OCI-LY3 (cell line): ENCODE measurements at regions not wholly inside any gene's neighbourhood (a gene's known extent, or its start where the extent isn't known, plus 50 kb on each side); places are given as distances from the start of the nearest gene placed in this dataset.

Experiments used
- H2AFZ ChIP-seq: fragments of 200-600, 300-600 bp; shearing (Covaris generic); 2 replicates; pipeline ENCODE4 v1.6.0; 2014; ENCODE audit warnings: antibody characterized with exemption, low read depth, low read length
- H3K27ac ChIP-seq: fragments of 200-600, 300-600 bp; sonication (generic); 2 replicates; pipeline ENCODE4 v1.5.1; 2014; ENCODE audit warnings: mild to moderate bottlenecking, low read length, moderate library complexity, mixed read lengths
- H3K27me3 ChIP-seq: fragments of 200-600, 300-600 bp; sonication (generic); 2 replicates; pipeline ENCODE4 v1.6.1; 2014; ENCODE audit warnings: low read depth, low read length, mixed read lengths
- H3K36me3 ChIP-seq: fragments of 200-600, 300-600 bp; sonication (generic); replicated peaks from 2 replicates; pipeline ENCODE3; 2014; ENCODE audit warnings: low read depth, low read length, mixed read lengths
- H3K4me1 ChIP-seq: fragments of 300-600, 200-600 bp; sonication (generic); 2 replicates; pipeline ENCODE4 v1.6.1; 2014; ENCODE audit warnings: low read length, mixed read lengths
- H3K4me2 ChIP-seq: fragments of 200-600, 300-600 bp; sonication (generic); 2 replicates; pipeline ENCODE4 v1.6.1; 2014; ENCODE audit warnings: low read length, mixed read lengths
- H3K4me3 ChIP-seq: fragments of 300-600, 200-600 bp; sonication (generic); 2 replicates; pipeline ENCODE4 v1.5.1; 2014; ENCODE audit warnings: antibody characterized with exemption, mild to moderate bottlenecking, low read length, moderate library complexity
- H3K79me2 ChIP-seq: fragments of 300-600, 200-600 bp; shearing (Covaris generic); 2 replicates; pipeline ENCODE4 v1.6.1; 2014; ENCODE audit warnings: mild to moderate bottlenecking, low read length, mixed read lengths
- H3K9ac ChIP-seq: fragments of 300-600, 200-600 bp; shearing (Covaris generic); 2 replicates; pipeline ENCODE4 v1.6.0; 2014; ENCODE audit warnings: mild to moderate bottlenecking, low read length, moderate library complexity
- H3K9me3 ChIP-seq: fragments of 200-600, 300-600 bp; shearing (Covaris generic); 2 replicates; pipeline ENCODE4 v1.6.1; 2014; ENCODE audit warnings: low read length, mixed read lengths; ENCODE audit not compliant: insufficient read depth
- H4K20me1 ChIP-seq: fragments of 200-600, 300-600 bp; sonication (generic); 2 replicates; pipeline ENCODE4 v1.6.1; 2016; ENCODE audit warnings: low read length, mixed read lengths; ENCODE audit not compliant: insufficient read depth
- EZH2phosphoT487 ChIP-seq: fragments of 200-600 bp; shearing (Covaris generic); IDR thresholded peaks from 2 replicates; pipeline ENCODE4 v1.6.1; 2018; ENCODE audit warnings: antibody characterized with exemption, mixed run types, low read depth
- TF ChIP-seq, protein P1 (sequence below): fragments of 200-600, 300-600 bp; sonication (generic); IDR thresholded peaks from 2 replicates; pipeline ENCODE4 v1.5.1; 2014; ENCODE audit warnings: antibody characterized with exemption, low read length, low read depth

DNA sequence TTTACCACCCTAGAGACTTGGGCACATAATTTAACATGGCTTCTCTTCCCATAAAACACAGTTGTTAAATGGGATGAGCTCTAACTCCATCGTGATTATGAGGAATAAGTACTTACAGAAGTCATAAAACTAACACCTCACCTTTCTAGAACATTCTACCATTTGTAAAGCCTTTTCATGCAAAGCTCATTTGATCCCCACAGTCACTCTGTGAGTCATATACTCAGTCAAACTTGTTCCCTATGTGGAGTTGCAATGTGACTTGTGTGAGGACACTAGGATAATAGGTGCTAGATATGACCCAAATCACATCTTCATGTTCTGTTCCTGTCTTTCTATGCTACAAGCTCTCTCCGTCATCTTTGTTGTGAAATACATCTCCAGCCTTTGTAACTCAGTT is 371.7 kb downstream of the WDR11 start:
- H3K4me1 ChIP-seq: no peaks in the 10 kb centered on the region
- no peaks in the 10 kb centered on the region for H4K20me1 ChIP-seq
- no peak overlapping the region for H2AFZ ChIP-seq
- no peaks in the 10 kb centered on the region for H3K9me3 ChIP-seq
- no peak overlapping the region for H3K4me2 ChIP-seq
- H3K4me3 ChIP-seq: no peak overlapping the region
- H3K79me2 ChIP-seq: no peaks in the 10 kb centered on the region
- no peak overlapping the region for H3K9ac ChIP-seq
- peaks cover 27% of the 10 kb centered on the region; the same call in 1 of the 2 replicates for H3K27me3 ChIP-seq
- no peak for TF ChIP-seq EZH2phosphoT487
- TF ChIP-seq, protein P1, sequence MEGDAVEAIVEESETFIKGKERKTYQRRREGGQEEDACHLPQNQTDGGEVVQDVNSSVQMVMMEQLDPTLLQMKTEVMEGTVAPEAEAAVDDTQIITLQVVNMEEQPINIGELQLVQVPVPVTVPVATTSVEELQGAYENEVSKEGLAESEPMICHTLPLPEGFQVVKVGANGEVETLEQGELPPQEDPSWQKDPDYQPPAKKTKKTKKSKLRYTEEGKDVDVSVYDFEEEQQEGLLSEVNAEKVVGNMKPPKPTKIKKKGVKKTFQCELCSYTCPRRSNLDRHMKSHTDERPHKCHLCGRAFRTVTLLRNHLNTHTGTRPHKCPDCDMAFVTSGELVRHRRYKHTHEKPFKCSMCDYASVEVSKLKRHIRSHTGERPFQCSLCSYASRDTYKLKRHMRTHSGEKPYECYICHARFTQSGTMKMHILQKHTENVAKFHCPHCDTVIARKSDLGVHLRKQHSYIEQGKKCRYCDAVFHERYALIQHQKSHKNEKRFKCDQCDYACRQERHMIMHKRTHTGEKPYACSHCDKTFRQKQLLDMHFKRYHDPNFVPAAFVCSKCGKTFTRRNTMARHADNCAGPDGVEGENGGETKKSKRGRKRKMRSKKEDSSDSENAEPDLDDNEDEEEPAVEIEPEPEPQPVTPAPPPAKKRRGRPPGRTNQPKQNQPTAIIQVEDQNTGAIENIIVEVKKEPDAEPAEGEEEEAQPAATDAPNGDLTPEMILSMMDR: no peak
- no peak overlapping the region for H3K27ac ChIP-seq
- no peaks in the 10 kb centered on the region for H3K36me3 ChIP-seq

DNA sequence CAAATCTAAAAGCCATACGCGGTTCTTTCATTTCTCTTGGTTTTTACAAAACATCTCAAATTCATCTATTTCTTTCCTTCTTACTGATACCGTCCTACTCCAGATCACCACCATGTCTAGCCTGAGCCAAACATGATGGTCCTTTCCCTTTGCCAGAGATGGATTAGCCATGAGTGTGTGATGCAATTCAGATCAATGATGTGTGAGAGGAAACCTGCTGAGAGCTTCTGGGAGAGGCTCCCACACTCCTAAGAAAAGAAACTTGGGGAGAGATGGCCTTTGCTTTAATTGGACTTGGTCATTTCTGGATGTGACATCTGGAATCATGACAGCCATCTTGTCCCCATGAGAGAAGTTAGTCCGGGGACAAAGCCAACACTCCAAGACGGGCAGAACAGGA is 367.2 kb downstream of the FGFR2 start:
- H2AFZ ChIP-seq: no peak overlapping the region

DNA sequence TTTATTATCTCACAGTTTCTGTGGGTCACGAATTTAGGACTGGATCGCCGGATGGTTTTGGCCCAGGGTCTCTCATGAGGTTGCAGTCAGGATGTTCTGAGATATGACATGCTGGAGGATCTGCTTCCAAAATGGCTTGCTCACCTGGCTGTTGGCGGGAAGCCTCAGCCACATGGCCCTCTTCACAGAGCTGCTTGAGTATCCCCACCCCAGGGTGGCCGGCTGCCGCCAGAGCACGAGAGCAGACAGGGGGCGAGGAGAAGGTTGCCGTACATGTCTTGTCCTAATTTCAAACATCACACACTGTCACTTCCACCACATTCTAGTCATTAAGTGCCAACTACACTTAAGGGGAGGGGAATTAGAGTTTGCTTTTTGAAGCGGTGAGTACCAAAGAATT is 365.8 kb downstream of the FGFR2 start:
- Histone ChIP-seq H3K9me3 (no peaks in the 10 kb centered on the region), H4K20me1 (no peaks in the 10 kb centered on the region), H3K36me3 (no peaks in the 10 kb centered on the region), H3K27me3 (0 out of 2 replicates have a peak, but pooled peaks cover 3% of the 10 kb centered on the region), H3K27ac (no peak overlapping the region), H3K4me1 (no peaks in the 10 kb centered on the region), H3K79me2 (no peaks in the 10 kb centered on the region), H3K4me3 (no peak overlapping the region), H3K9ac (no peak overlapping the region), H2AFZ (no peak overlapping the region), H3K4me2 (no peak overlapping the region)
- no peak for TF ChIP-seq EZH2phosphoT487
- TF ChIP-seq, protein P1: no peak

More for the DNA sequence above, 367.2 kb downstream of the FGFR2 start:
- H3K27ac ChIP-seq: no peak overlapping the region
- no peak for TF ChIP-seq EZH2phosphoT487
- TF ChIP-seq, protein P1: no peak
- H3K4me3 ChIP-seq: no peak overlapping the region
- H3K36me3 ChIP-seq: no peaks in the 10 kb centered on the region
- no peaks in the 10 kb centered on the region for H3K4me1 ChIP-seq
- no peaks in the 10 kb centered on the region for H3K79me2 ChIP-seq
- H3K27me3 ChIP-seq: 0 out of 2 replicates have a peak, but pooled peaks cover 6% of the 10 kb centered on the region
- no peaks in the 10 kb centered on the region for H3K9me3 ChIP-seq
- no peaks in the 10 kb centered on the region for H4K20me1 ChIP-seq
- H3K4me2 ChIP-seq: no peak overlapping the region
- no peak overlapping the region for H3K9ac ChIP-seq

DNA sequence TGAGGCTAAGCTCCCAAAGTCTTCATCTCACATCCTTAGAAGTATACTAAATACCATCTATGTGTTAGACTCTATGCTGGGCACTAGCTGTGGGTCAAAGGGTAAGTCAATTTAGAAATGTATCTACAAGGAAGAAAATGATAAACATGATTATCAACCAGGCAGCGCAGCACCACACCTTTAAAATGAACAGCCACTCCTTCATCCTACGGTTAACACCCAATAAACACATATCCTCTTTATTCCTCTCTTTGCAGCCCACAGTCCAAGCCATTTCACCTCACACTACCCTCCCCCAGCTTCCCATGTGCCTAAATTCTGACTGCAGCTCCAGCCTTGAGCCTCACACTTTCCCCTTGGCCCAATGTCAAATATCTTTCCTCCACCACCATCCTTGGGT is 362.6 kb downstream of the FGFR2 start:
- Histone ChIP-seq H3K9me3 (no peaks in the 10 kb centered on the region), H4K20me1 (no peaks in the 10 kb centered on the region), H2AFZ (no peak overlapping the region), H3K4me3 (no peak overlapping the region), H3K27ac (no peak overlapping the region), H3K9ac (no peak overlapping the region), H3K79me2 (no peaks in the 10 kb centered on the region), H3K4me1 (no peaks in the 10 kb centered on the region), H3K36me3 (no peaks in the 10 kb centered on the region), H3K4me2 (no peak overlapping the region), H3K27me3 (no peaks in the 10 kb centered on the region)
- TF ChIP-seq, protein P1: no peak
